ENCODE measurements at regions not wholly inside any gene's neighbourhood (a gene's known extent, or its start where the extent isn't known, plus 50 kb on each side); places are given as distances from the start of the nearest gene placed in this dataset.

DNA sequence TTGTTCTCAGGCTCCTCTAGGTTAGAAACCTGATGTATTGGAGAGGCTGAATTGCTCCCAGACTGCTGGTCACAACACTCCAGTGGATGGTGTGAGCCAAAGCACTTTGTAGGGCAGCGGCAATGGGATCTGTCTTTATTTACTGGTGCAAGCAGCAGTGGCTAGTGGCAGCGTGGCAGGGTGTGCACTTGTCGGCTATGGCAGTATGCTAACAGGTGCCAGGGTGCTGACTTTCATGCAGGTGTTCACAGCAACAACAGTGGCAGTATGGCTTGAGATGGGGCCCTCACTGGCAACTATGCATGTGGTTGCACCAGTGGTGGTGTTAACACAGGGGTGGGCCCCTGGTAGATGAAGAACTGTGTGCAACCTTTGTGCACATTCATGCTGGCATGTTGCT lies 347.8 kb downstream of the DSC3 start (continued):
- no peak for TF ChIP-seq MAX (IDR thresholded peaks at IDR 0.05)
- TF ChIP-seq RBBP5 (IDR thresholded peaks at IDR 0.05; ENCODE audit: borderline replicate concordance, low read depth, low read length), result no peak
- TF ChIP-seq SUZ12 (IDR thresholded peaks at IDR 0.05; ENCODE audit: low read length), result no peak
- TF ChIP-seq EP300 (IDR thresholded peaks at IDR 0.05; ENCODE audit: borderline replicate concordance in 1 of 2, low read depth in 2 of 2, low read length in 2 of 2), result no peak
